Stromal cell of bone marrow (primary cell): ENCODE measurements at regions not wholly inside any gene's neighbourhood (a gene's known extent, or its start where the extent isn't known, plus 50 kb on each side); places are given as distances from the start of the nearest gene placed in this dataset.
A peak's percentile ranks its signal among the peaks of the same experiment; 100 is the strongest.
"Not testable (repeated sequence)": the region's sequence is repeated elsewhere in the genome, so short reads cannot be mapped to it uniquely, and the experiment has no call there.

Experiments
- DNase-seq: peaks from one replicate; pipeline ENCODE4 v3.0.0-alpha.2; 2012; ENCODE audit warnings: low read depth

- DNase-seq, result no peak
Measured at GRCh38 chr2:107558295-107558694, 268.4 kb upstream of the RGPD4 start.

- no peak for DNase-seq
Measured at GRCh38 chr2:107569496-107569895, 257.2 kb upstream of the RGPD4 start.

- DNase-seq, result no peak
Measured at GRCh38 chr2:107570876-107571275, 255.8 kb upstream of the RGPD4 start.

GRCh38 chr2:107572890-107573289 is 253.8 kb upstream of the RGPD4 start:
- not testable (repeated sequence) for DNase-seq

GRCh38 chr2:107576991-107577390 is 249.7 kb upstream of the RGPD4 start:
- no peak for DNase-seq

- no peak for DNase-seq
Measured at GRCh38 chr2:107582487-107582886, 244.2 kb upstream of the RGPD4 start.

GRCh38 chr2:107584577-107584976 is 242.1 kb upstream of the RGPD4 start:
- no peak for DNase-seq

GRCh38 chr2:107585851-107586250 is 240.8 kb upstream of the RGPD4 start:
- DNase-seq, result no peak

- DNase-seq, result no peak
Measured at GRCh38 chr2:107588181-107588580, 238.5 kb upstream of the RGPD4 start.

GRCh38 chr2:107589079-107589491 is 237.6 kb upstream of the RGPD4 start:
- no peak for DNase-seq

- DNase-seq, result no peak
Measured at GRCh38 chr2:107591561-107592279, 235.0 kb upstream of the RGPD4 start.

- no peak for DNase-seq
Measured at GRCh38 chr2:107592280-107592624, 234.4 kb upstream of the RGPD4 start.

- DNase-seq, result no peak
Measured at GRCh38 chr2:107595285-107595684, 231.4 kb upstream of the RGPD4 start.

- DNase-seq, result peak; percentile 33
Measured at GRCh38 chr2:107595749-107596148, 230.9 kb upstream of the RGPD4 start.

- DNase-seq, result no peak
Measured at GRCh38 chr2:107597507-107597906, 229.2 kb upstream of the RGPD4 start.

GRCh38 chr2:107602801-107603200 is 223.9 kb upstream of the RGPD4 start:
- DNase-seq, result no peak

- DNase-seq, result no peak
Measured at GRCh38 chr2:107607054-107607453, 219.6 kb upstream of the RGPD4 start.

- no peak for DNase-seq
Measured at GRCh38 chr2:107607473-107607872, 219.2 kb upstream of the RGPD4 start.

GRCh38 chr2:107615039-107615438 is 211.7 kb upstream of the RGPD4 start:
- no peak for DNase-seq

- no peak for DNase-seq
Measured at GRCh38 chr2:107618769-107619168, 207.9 kb upstream of the RGPD4 start.

- no peak for DNase-seq
Measured at GRCh38 chr2:107621186-107622165, 205.2 kb upstream of the RGPD4 start.

GRCh38 chr2:107622741-107623310 is 203.9 kb upstream of the RGPD4 start:
- DNase-seq, result no peak

- DNase-seq, result no peak
Measured at GRCh38 chr2:107625982-107626381, 200.7 kb upstream of the RGPD4 start.
